ENCODE measurements at regions not wholly inside any gene's neighbourhood (a gene's known extent, or its start where the extent isn't known, plus 50 kb on each side); places are given as distances from the start of the nearest gene placed in this dataset.

- Histone ChIP-seq H4K91ac (ENCODE audit: insufficient read depth, low read depth, low read length) (no peak overlapping the region), H3K23ac (ENCODE audit: low read depth, low read length) (no peak overlapping the region), H3K9me1 (ENCODE audit: insufficient read depth, low read length) (no peaks in the 10 kb centered on the region), H2BK120ac (ENCODE audit: low read depth, low read length) (no peak overlapping the region), H4K8ac (ENCODE audit: low read depth in 2 of 2, low read length in 2 of 2) (no peak overlapping the region), H2AFZ (replicated peaks; ENCODE audit: low read length, poor library complexity) (no peak overlapping the region), H3K18ac (ENCODE audit: low read depth, low read length) (no peak overlapping the region), H3K27ac (ENCODE audit: insufficient read depth, low read length) (no peak overlapping the region), H3K14ac (replicated peaks; ENCODE audit: low read depth, low read length) (no peak overlapping the region), H2AK9ac (replicated peaks; ENCODE audit: low read depth, low read length, poor library complexity) (no peak overlapping the region), H2BK15ac (ENCODE audit: low read depth, low read length) (no peak overlapping the region), H2AK5ac (ENCODE audit: low read depth, low read length) (no peak overlapping the region), H3K27me3 (ENCODE audit: control insufficient read depth, insufficient read depth, low read length) (no peaks in the 10 kb centered on the region), H3K4ac (ENCODE audit: low read depth, low read length) (no peak overlapping the region), H3K4me1 (ENCODE audit: control insufficient read depth, insufficient read depth, low read length) (no peaks in the 10 kb centered on the region), H3K9ac (ENCODE audit: low read depth, low read length) (no peak overlapping the region), H3K4me2 (ENCODE audit: low read depth, low read length) (no peak overlapping the region), H3K56ac (ENCODE audit: extremely low read depth, insufficient read depth, low read length) (no peak overlapping the region), H2BK5ac (ENCODE audit: low read depth, low read length, poor library complexity, severe bottlenecking) (no peak overlapping the region), H3K79me1 (ENCODE audit: low read depth in 1 of 2, low read length in 2 of 2) (no peaks in the 10 kb centered on the region), H4K20me1 (ENCODE audit: insufficient read depth, low read length) (no peaks in the 10 kb centered on the region), H4K5ac (ENCODE audit: low read depth, low read length) (no peak overlapping the region), H2BK20ac (ENCODE audit: low read depth, low read length) (no peak overlapping the region), H3K4me3 (ENCODE audit: insufficient read depth, low read depth, low read length) (no peak overlapping the region), H3K36me3 (ENCODE audit: control insufficient read depth, insufficient read depth, low read length) (no peaks in the 10 kb centered on the region), H3K9me3 (ENCODE audit: control insufficient read depth, insufficient read depth, low read length) (peaks cover 3% of the 10 kb centered on the region)
- WGBS, 2 experiments (ENCODE audit: extremely low coverage in 2 of 2, insufficient read length in 1 of 2) = no CpG with 5 or more reads among the region's 2 CpGs
- no peak for DNase-seq
- no peak for ATAC-seq (ENCODE audit: low read depth)
- BruUV-seq (replicated peaks) = no TSS peak
- in situ Hi-C loops (cut with MboI; ENCODE audit: low sequenced_read_pairs) = no loop called here
- TF ChIP-seq CEBPB (IDR thresholded peaks at IDR 0.05; ENCODE audit: low read depth, low read length) = no peak
- TF ChIP-seq RCOR1 (IDR thresholded peaks at IDR 0.05; ENCODE audit: insufficient replicate concordance, low read length) = no peak
- TF ChIP-seq NFE2L2 (IDR thresholded peaks at IDR 0.05; ENCODE audit: low read depth, low read length) = no peak
- TF ChIP-seq MXI1 (IDR thresholded peaks at IDR 0.05; ENCODE audit: borderline replicate concordance, low read depth, low read length) = no peak
- CTCF ChIA-PET = no interaction called here
- intact Hi-C loops (cut with micrococcal nuclease) = no loop called here
- dilution Hi-C loops (cut with HindIII; ENCODE audit: low sequenced_read_pairs, unreplicated experiment) = no loop called here
- POLR2A ChIA-PET (ENCODE audit: unreplicated experiment) = no interaction called here
These were observed 538.1 kb upstream of the ATP11B start for GRCh38 chr3:182255158-182255557.
